HG02973 (cell line): ENCODE measurements at regions not wholly inside any gene's neighbourhood (a gene's known extent, or its start where the extent isn't known, plus 50 kb on each side); places are given as distances from the start of the nearest gene placed in this dataset.

Experiments
- ATAC-seq: cut with Tn5 transposase; IDR thresholded peaks from one replicate; pipeline ENCODE4 v1.9.1; 2021; ENCODE audit warnings: moderate library complexity; ENCODE audit not compliant: unreplicated experiment

DNA sequence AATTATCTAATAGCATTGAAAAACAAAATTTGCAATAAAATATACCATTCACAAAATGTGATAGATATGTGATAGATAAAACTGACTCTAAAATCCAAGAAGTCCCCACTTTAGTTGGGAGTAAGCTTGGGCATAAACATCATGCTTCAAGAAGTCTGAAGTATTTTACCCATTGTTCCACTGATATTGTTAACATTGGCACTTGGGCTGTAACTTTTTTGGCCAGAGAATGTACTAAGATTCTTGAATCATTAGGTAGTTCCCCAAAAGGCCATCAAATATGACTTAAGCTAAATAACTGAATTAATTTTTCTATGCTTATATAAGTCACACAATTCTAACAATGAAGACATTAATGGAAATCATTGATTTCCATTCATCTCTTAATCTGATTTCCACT lies 413.6 kb downstream of the CDH2 start:
- no peak for ATAC-seq

DNA sequence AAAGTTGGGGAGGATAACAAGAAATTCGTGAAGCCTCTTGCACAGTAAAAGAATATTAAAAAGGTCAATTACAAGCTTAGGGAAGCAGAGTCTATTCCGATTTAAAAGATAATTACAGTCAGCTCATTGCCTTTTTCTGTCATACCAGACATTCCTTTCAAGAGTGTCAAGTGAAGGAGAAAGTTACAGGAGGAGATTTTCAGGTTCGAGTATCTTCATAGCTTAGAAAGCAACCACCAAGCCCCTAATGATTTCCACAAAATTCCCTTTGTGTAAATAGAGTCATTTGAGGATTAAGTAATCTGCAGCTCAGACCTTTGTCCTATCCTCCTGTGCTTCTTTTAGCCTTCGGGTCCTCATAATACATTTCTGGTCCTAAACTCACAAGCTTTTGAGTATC lies 414.9 kb downstream of the CDH2 start:
- no peak for ATAC-seq

DNA sequence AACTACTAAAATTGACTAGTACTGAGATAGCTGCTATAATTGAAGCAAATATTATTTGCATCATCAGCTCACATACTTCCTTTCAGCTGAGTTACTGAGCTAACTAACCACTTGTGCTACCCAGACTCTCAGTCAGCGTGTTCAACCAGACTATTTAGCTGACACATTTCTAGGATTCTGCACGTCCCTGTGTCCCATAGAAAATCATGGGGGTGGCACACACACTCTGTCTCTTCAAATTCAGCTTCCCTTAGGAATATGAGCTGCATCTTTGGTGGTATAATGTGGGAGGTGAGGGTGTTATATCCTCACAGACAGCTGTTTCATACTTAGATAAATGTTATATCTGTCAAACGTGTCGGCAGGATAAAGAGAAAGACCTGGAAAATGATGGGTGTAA lies 424.0 kb downstream of the CDH2 start:
- no peak for ATAC-seq

DNA sequence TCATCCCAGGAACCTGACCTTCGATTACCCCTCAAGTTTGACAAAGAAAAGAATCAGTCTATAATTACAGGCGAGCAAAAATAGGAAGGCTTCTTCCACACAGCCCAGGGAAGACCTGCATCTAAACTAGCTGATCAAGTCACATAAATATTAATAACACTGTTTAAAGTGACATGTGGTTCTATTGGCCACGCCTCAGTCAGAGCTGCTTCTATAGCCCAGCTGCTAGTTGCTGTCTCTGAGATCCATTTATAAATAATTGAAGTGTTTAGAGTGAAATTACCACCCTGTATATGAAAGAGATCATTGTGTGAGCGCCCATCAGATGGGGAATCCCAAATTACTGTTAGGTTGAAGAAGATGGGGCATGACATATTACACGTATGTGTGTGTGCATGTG lies 426.0 kb downstream of the CDH2 start:
- no peak for ATAC-seq

DNA sequence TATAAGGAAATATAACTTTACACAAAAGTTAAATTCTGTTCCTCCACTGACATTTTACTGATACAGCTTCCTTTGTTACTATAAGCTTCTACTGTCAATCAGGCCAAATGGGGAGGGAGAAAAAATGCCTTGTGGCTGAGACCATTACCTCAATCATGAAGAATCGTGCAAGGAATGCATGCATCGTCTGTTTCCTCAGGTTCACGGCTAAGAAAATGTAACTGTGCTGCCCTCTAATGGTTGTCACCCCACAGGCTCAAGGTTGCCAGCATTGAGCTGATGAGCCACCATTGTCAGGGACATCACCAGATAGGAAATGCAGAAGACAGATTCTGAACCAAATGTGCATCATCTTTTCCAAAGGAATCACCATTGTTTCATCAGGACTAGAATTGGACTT lies 426.9 kb downstream of the CDH2 start:
- ATAC-seq = no peak

DNA sequence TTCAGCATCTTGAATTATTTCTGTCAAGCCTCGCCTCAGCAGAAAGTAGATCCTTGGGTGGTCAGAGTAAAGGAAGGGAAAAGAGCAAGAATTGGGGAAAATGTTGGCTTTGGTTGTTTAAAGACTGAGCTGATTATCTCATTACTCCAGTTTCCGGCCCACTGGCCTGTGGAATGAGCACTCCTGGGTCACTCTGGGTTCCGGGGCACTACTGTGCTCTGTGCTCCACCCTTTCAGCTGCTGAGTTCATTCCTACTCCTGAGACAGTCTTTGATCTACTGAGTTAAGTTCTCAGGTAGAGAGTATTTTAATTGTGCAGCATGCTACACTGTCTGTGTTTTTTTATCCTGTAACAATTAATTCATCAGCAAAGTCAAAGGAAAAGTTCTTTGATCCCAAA lies 427.7 kb downstream of the CDH2 start:
- ATAC-seq = no peak

DNA sequence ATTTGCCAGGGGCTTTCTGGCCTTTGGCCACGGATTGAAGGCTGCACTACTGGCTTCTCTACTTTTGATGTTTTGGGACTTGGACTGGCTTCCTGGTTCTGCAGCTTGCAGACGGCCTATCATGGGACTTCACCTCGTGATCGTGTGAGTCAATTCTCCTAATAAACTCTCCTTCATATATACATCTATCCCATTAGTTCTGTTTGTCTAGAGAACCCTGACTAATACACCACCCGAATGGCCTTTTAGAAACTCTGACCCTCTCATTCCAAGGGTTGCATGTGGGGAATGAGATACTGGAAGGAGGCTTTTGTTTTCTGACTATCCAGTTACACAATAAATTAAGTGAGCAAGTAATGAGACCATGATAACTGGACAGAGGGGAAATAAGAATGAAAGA lies 430.7 kb downstream of the CDH2 start:
- no peak for ATAC-seq

DNA sequence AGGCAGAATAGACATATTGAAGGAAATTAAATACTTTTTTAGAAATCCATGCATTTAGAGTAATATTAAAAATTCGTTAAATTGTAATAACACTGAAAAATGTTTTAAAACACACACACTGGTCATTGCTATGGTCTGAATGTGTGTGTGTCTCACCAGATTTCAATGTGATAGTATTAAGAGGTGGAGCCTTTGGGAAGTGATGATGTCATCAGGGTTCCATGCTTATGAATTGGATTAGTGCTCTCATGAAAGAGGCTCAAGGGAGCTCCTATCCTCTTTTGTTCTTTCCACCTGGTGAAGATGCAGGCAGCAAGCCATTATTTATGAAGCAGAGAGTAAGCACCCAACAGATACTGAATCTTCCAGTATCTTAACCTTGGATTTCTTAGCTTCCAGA lies 441.8 kb downstream of the CDH2 start:
- no peak for ATAC-seq

DNA sequence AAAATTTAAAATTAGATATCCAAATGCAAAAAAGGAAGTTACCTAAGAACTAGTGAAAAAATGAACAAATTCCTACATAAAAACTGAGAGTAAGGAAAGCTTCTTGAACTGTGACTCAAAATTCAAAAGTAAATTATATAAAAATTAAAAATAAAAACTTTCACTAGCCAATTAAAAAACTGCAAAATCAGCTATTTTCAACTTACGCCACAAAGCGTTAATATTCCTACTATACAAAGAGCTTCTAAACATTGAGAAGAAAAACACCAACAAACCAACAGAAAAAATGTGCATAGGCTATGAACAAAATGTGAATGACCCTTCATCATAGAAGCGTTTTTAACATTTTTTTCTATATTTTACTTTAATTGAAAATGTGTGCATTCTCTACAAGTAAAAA lies 445.7 kb downstream of the CDH2 start:
- ATAC-seq = no peak

DNA sequence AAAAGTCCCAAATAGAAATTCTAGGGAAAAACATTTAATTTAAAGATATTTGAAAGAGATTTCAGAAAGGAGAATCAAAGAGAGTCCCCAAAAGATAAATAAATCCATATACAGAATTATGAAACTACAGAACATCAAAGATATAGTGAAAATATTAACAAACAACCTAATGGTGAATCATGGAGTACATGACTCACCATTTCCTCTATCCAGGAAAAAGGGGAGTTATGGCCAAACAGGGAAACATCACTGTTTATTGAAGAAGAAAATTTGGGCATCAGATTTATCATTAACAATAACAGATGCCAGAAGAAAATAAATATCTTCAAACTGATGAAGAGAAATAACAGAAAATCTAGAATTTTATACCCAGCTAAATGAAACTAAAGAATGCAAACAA lies 448.3 kb downstream of the CDH2 start:
- ATAC-seq = no peak

DNA sequence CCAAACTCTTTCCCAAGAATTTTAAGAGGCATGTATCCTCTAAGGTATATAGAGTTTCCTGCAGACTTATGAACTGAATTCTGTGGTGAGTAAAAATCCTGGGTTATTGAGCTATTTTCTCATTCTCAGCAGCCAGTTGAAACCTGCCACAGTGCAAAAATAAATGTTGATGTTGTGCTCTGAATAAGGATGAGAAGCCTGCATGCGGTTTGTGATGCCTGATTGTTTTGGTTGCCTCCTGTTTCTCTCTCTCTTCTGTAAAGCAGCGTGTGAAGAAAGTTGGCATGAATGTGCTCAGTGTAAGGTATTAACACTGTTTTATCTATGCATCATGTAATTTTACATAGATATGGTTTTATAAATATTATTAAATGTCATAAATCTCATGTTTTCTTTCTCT lies 452.6 kb downstream of the CDH2 start:
- no peak for ATAC-seq

DNA sequence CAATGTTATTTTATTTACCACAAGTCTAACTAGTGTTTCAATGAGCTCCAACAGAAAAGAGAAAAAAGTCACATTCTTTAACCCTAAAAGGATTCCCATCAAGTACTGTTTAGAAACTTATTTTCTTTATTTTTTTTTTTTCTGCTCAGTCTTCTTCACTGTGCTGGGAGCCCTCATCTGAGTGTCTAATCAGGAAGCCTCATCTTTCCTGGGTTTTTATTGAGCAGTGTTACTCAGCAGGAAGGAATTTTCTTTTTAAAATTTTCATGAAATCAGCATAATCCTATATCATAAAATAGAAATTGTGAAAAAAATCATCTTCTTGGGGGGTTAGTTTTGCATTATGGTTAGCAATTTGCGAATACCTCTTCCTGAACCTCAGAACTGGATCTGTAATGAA lies 453.8 kb downstream of the CDH2 start:
- ATAC-seq = no peak

DNA sequence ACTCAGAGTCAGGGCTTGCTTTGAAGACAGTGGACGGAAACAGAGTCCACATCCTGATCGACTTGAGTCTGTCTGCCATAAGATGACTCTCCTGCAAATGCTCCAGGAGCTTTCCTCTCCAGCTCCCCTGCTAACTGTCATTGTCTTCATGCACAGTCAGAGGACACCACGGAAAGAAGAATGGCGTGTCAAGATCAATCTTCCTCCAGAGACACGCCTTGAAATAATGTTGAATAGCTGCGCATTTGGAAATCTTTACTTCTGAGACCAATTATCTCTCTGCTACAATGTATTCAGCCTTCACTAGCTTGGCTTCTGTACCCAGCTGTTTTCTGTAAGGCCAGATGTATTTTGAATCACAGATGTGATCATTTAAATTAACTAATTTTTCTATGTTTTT lies 457.2 kb downstream of the CDH2 start:
- ATAC-seq = no peak

DNA sequence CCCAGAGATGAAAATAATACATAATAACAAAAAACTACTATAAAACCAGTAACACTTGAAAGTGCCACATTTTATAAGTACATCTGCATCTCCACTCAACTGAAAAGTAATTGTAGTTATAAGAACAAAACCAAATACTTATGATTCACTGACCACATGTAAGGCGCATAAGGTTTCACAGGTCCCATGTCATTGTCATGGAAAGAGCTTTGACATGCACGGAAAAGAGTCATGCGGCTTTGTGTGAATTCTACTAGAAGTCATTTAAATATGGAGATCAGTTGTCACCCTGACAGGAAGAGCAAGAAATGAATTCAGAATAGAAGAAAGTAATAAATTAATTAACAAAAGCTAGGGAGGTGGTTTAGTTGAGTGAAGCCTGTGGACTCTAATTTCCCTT lies 459.1 kb downstream of the CDH2 start:
- ATAC-seq = no peak

DNA sequence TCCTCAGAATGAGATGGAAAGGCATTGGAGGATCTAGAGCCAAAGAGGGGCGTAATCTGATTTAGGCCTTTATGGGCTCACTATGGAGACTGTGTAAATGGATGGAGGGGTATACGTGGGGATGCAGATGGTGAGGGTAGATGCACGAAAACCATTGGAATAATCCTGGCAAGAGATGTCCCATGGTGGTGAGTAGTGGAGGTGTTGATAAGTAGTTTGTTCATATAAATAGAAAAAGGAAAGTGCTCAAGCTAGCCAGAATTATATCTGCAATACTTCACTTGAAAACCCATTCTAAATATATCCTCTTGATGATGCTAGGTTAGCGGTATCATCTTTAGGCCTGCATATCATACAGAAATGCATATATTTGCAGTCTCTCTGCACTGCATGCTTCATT lies 459.7 kb downstream of the CDH2 start:
- no peak for ATAC-seq

DNA sequence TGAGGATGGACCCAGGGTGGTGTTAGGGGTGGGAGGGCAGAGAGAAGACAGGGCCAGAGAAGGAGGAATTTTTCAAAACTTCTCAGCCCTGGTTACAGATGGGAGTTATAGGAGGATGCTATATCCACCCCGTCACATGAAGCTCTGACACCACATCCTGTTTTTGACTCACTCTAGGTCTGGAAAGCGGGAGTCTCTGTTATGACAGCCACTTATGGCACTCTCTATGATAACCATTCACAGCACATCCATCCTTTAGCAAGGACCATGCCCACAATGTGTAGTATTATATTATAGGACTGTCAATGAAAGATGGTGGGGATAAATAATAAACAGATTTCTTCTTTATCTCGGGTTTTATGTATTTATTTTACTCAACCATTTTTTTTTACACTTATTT lies 461.2 kb downstream of the CDH2 start:
- ATAC-seq = no peak

DNA sequence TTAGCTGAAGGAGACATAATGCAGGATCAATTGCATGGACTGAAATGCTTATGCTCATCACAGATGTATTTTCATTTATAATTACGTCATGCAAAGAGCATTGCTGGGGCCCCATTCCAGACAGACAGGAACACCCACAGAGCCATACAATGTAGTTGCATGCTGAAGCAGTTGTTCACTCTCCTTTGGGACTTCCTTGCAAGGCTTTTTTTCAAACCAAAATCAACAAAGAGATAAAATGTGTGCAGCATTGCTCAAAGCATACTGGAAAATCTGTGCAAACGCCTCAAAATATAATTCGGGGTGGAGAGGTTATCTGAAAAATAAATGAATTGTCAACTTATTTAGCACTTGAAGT lies 463.2 kb downstream of the CDH2 start:
- ATAC-seq = no peak

DNA sequence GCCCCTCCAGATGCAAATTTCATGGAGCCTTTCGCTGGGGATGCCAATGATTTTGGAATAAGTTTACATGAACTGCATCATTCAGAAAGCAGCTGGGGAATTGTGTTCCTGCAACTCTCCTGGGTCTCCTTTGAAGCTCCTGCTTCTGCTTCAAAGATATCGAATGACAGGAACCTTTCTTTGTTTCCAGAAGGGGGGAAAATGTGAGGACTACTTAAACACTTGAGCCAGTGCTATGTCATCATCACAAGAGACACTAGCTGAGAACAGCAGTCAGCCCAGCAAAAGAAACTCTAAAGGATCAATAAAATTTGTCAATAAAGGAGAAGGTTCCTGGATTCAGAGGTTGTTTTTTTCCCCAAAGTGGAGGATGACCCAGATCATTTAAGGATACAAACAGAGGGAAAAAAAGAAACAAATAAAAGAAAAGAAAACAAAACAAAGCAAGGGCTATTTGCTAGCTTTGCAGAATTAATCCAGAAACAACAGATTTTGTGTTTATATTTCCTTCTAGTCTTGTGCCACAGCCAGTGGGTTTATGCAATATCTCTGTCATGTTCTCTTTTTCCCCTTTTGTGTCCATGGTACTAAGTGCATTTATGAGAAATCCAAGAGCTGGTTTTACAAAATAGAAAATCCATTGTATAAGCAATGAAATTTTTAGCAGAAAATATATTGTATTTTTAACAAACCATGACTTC lies 463.7 kb downstream of the CDH2 start:
- no peak for ATAC-seq

DNA sequence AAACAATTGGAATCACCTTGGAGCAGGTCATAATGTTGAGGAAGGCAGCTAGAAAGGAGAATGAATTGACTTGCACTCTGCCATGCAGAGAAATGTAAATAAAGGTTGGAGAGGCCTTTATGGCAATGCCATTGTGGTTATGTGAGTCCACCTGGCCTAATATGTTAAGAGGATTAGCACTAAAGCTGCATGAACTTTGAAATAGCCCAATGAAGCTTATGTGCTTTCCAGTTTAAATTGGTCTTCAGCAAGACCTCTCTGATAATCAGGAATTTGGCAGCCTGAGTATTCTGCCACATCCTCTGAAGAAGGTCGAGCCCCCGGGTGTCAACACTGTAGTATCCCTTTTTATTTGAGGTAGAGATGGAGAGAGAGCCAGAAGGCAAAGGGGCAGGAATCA lies 464.9 kb downstream of the CDH2 start:
- no peak for ATAC-seq

DNA sequence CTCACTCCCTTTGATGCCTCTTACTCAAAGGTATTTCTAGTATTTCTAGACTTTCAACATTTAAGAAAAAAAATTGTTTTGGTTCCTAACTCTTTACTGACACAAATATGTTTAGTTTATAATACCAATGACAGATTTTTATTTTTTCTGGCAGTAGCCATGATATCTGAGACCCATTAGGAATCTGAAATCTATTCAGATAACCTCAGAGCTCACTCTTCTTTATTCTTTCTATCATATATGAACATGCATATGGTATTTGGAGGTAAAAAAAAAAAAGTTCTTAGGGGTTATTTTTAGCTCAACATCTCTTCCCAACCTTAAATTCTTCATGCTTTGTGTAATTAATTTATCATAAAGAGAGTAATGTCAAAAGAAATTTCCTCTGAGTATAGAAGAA lies 465.5 kb downstream of the CDH2 start:
- ATAC-seq = no peak

DNA sequence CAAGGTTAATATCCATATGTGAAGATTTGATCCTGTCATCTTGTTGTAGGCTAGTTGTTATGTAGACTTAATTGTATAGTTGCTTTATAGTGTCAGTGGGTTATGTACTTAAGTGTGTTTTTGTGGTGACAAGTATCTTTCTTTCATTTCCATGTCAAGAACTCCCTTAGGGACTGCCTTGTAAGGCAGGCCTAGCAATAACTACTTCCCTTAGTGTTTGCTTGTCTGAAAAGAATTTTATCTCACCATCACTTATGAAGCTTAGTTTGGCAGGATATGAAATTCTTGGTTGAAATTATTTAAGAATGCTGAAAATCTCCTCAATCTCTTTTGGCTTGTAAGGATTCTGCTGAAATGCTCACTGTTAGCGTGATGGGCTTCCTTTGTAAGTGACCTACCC lies 467.6 kb downstream of the CDH2 start:
- ATAC-seq = no peak

DNA sequence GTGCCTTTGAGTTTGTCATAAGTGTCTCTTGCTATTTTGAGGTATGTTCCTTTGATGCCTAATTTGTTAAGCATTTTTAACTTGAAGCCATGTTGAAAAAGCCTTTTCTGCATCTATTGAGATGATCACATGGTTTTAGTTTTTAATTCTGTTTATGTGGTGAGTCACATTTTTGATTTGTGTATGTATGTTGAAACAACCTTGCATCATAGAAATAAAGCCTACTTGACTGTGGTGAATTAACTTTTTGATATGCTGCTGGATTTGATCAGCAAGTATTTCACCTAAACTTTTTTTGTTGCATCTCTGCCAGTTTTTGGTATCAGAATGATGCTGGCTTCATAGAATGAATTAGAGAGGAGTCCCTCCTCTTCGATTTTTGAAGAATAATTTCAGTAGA lies 469.7 kb downstream of the CDH2 start:
- ATAC-seq = no peak

DNA sequence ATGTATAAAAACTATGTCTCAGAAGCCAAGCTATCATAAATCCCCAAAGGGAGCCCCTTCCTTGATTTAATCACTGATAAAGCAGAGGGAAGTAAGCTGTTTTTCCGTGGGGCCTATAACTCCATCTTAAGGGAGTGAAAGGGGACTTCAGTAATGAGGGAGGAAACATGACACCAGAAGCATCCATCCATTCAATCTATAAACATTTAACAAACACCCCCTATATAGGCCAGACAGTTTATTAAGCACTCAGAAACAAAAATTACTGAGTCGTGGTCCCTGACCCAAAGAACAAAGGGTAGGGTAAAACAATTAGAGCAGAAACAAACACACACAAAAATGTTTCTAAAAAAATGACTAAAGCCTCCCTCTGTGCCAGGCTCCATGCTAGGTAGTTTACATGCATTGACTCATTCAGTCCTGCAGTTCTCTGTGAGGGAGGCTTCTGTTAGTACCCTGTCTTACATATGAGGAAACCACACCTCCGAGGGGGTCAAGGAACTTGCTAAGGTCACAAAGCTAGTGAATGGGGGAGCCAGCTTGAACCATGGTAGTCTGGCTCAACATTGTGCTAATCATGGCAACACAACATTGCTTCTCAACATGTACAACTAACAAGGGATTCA lies 472.1 kb downstream of the CDH2 start:
- no peak for ATAC-seq
